ENCODE measurements at regions not wholly inside any gene's neighbourhood (a gene's known extent, or its start where the extent isn't known, plus 50 kb on each side); places are given as distances from the start of the nearest gene placed in this dataset.

- intact Hi-C loops (cut with DNase I): no loop called here
- DNase-seq (ENCODE audit: low spot score): no peak
Observed at GRCh38 chr4:32261196-32261595, 1541.0 kb downstream of the PCDH7 start.

GRCh38 chr4:32268863-32269262, 1548.7 kb downstream of the PCDH7 start:
- intact Hi-C loops (cut with DNase I): no loop called here
- DNase-seq (ENCODE audit: low spot score): no peak

GRCh38 chr4:32290102-32290501, 1569.9 kb downstream of the PCDH7 start:
- no peak for DNase-seq (ENCODE audit: low spot score)
- intact Hi-C loops (cut with DNase I): no loop called here

- DNase-seq (ENCODE audit: low spot score): no peak
- intact Hi-C loops (cut with DNase I): no loop called here
Observed at GRCh38 chr4:32318926-32319325, 1598.8 kb downstream of the PCDH7 start.

- DNase-seq (ENCODE audit: low spot score): no peak
- intact Hi-C loops (cut with DNase I): no loop called here
Observed at GRCh38 chr4:32321421-32321820, 1601.3 kb downstream of the PCDH7 start.

- no peak for DNase-seq (ENCODE audit: low spot score)
- intact Hi-C loops (cut with DNase I): no loop called here
Observed at GRCh38 chr4:32334759-32335158, 1614.6 kb downstream of the PCDH7 start.

- DNase-seq (ENCODE audit: low spot score): no peak
- intact Hi-C loops (cut with DNase I): no loop called here
Observed at GRCh38 chr4:32337403-32337802, 1617.2 kb downstream of the PCDH7 start.

- DNase-seq (ENCODE audit: low spot score): no peak
- intact Hi-C loops (cut with DNase I): no loop called here
Observed at GRCh38 chr4:32340591-32340990, 1620.4 kb downstream of the PCDH7 start.

- intact Hi-C loops (cut with DNase I): no loop called here
- DNase-seq (ENCODE audit: low spot score): no peak
Observed at GRCh38 chr4:32341342-32341741, 1621.2 kb downstream of the PCDH7 start.

- intact Hi-C loops (cut with DNase I): no loop called here
Observed at GRCh38 chr4:32342054-32342453, 1621.9 kb downstream of the PCDH7 start.

GRCh38 chr4:32349026-32349425, 1628.9 kb downstream of the PCDH7 start:
- intact Hi-C loops (cut with DNase I): no loop called here
- no peak for DNase-seq (ENCODE audit: low spot score)

More at GRCh38 chr4:32342054-32342453, 1621.9 kb downstream of the PCDH7 start:
- no peak for DNase-seq (ENCODE audit: low spot score)

GRCh38 chr4:32374206-32374605, 1654.0 kb downstream of the PCDH7 start:
- intact Hi-C loops (cut with DNase I): no loop called here
- no peak for DNase-seq (ENCODE audit: low spot score)

- intact Hi-C loops (cut with DNase I): no loop called here
Observed at GRCh38 chr4:32393806-32394205, 1673.6 kb downstream of the PCDH7 start.

GRCh38 chr4:32394255-32394654, 1674.1 kb downstream of the PCDH7 start:
- DNase-seq (ENCODE audit: low spot score): no peak
- intact Hi-C loops (cut with DNase I): no loop called here

More at GRCh38 chr4:32393806-32394205, 1673.6 kb downstream of the PCDH7 start:
- no peak for DNase-seq (ENCODE audit: low spot score)

- intact Hi-C loops (cut with DNase I): no loop called here
- no peak for DNase-seq (ENCODE audit: low spot score)
Observed at GRCh38 chr4:32396507-32397070, 1676.4 kb downstream of the PCDH7 start.

- intact Hi-C loops (cut with DNase I): no loop called here
- no peak for DNase-seq (ENCODE audit: low spot score)
Observed at GRCh38 chr4:32400870-32401269, 1680.7 kb downstream of the PCDH7 start.

- intact Hi-C loops (cut with DNase I): no loop called here
Observed at GRCh38 chr4:32417113-32417704, 1697.0 kb downstream of the PCDH7 start.

GRCh38 chr4:32423267-32423666, 1703.1 kb downstream of the PCDH7 start:
- DNase-seq (ENCODE audit: low spot score): no peak
- intact Hi-C loops (cut with DNase I): no loop called here

More at GRCh38 chr4:32417113-32417704, 1697.0 kb downstream of the PCDH7 start:
- no peak for DNase-seq (ENCODE audit: low spot score)

GRCh38 chr4:32425243-32425642, 1705.1 kb downstream of the PCDH7 start:
- intact Hi-C loops (cut with DNase I): no loop called here

GRCh38 chr4:32427566-32427965, 1707.4 kb downstream of the PCDH7 start:
- DNase-seq (ENCODE audit: low spot score): no peak
- intact Hi-C loops (cut with DNase I): no loop called here

More at GRCh38 chr4:32425243-32425642, 1705.1 kb downstream of the PCDH7 start:
- DNase-seq (ENCODE audit: low spot score): no peak

- DNase-seq (ENCODE audit: low spot score): no peak
- intact Hi-C loops (cut with DNase I): no loop called here
Observed at GRCh38 chr4:32429151-32429550, 1709.0 kb downstream of the PCDH7 start.

GRCh38 chr4:32435308-32435707, 1715.1 kb downstream of the PCDH7 start:
- intact Hi-C loops (cut with DNase I): no loop called here
- DNase-seq (ENCODE audit: low spot score): no peak

Measured in cardiac septum (tissue), 1 donor.